HFFc6 (cell line): ENCODE measurements at regions not wholly inside any gene's neighbourhood (a gene's known extent, or its start where the extent isn't known, plus 50 kb on each side); places are given as distances from the start of the nearest gene placed in this dataset.

Experiments used
- DNase-seq: peaks from one replicate; pipeline ENCODE4 v3.0.0-alpha.2; 2018
- H3K27ac Mint-ChIP-seq: 2 replicates; pipeline ENCODE4 v1.8.0; 2020; ENCODE audit warnings: mild to moderate bottlenecking, mixed read lengths
- H3K27me3 Mint-ChIP-seq: 2 replicates; pipeline ENCODE4 v1.8.0; 2021; ENCODE audit warnings: mild to moderate bottlenecking, moderate library complexity, mixed read lengths; ENCODE audit not compliant: insufficient read depth
- H3K36me3 Mint-ChIP-seq: 2 replicates; pipeline ENCODE4 v1.8.0; 2021; ENCODE audit warnings: low read depth, mixed read lengths
- H3K4me1 Mint-ChIP-seq: 2 replicates; pipeline ENCODE4 v1.8.0; 2020; ENCODE audit warnings: low read depth, mixed read lengths
- H3K4me3 Mint-ChIP-seq: 2 replicates; pipeline ENCODE4 v1.8.0; 2020; ENCODE audit warnings: mild to moderate bottlenecking, moderate library complexity, mixed read lengths
- H3K9me3 Mint-ChIP-seq: 2 replicates; pipeline ENCODE4 v1.8.0; 2020; ENCODE audit warnings: mild to moderate bottlenecking, mixed read lengths
- CTCF ChIP-seq: fragments of 200-600 bp; sonication (generic); IDR thresholded peaks from 2 replicates; pipeline ENCODE4 v1.5.0; 2021; ENCODE audit warnings: antibody characterized with exemption, mild to moderate bottlenecking

DNA sequence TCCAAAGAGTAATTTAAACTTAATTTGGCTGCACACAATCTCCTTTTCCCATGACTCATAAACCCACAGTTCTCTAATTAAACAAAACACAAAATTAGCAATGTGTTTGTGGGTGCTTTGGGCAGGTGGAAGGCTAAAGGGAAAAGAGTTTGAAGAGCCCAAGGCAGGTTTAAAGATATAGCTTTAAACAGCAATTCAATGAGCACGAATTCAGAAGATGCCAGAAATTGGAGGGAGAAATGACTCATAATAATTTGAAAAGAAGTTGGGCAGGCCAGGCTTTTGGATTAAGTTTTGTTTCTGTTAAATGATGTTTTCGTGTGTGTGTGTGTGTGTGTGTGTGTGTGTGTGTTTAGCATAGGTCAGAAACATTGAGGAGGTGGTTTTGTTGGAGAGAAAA, 594.8 kb upstream of the ZEB2 start:
- Mint-ChIP-seq H3K27ac (no peak overlapping the region), H3K27me3 (no peaks in the 10 kb centered on the region), H3K36me3 (no peaks in the 10 kb centered on the region), H3K4me1 (peaks cover 42% of the 10 kb centered on the region), H3K4me3 (no peak overlapping the region), H3K9me3 (no peaks in the 10 kb centered on the region)
- no peak for DNase-seq
- no peak for TF ChIP-seq CTCF

DNA sequence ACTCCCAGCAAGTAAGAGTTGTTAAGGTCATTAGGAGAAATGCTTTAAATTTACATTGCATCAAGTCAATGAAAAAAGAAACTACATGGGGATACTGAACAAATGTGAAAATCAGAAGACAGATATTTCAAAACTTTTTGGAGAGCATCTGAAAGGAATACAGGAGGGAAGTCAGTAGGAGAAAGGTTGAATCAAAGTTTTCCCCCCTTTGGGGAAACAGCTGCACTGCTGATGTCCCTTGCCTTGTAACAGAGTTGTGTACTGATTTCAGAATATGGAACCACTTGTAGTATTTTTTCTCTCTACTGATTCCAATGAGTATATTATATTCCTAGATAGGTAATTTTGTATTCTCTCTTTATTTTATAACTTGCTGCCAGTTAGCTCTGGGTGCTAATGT, 592.5 kb upstream of the ZEB2 start:
- H3K4me1 Mint-ChIP-seq = peaks cover 47% of the 10 kb centered on the region
- H3K9me3 Mint-ChIP-seq = no peaks in the 10 kb centered on the region
- H3K27me3 Mint-ChIP-seq = no peaks in the 10 kb centered on the region
- TF ChIP-seq CTCF = no peak
- no peak overlapping the region for H3K27ac Mint-ChIP-seq
- no peak for DNase-seq
- no peaks in the 10 kb centered on the region for H3K36me3 Mint-ChIP-seq
- H3K4me3 Mint-ChIP-seq = no peak overlapping the region

DNA sequence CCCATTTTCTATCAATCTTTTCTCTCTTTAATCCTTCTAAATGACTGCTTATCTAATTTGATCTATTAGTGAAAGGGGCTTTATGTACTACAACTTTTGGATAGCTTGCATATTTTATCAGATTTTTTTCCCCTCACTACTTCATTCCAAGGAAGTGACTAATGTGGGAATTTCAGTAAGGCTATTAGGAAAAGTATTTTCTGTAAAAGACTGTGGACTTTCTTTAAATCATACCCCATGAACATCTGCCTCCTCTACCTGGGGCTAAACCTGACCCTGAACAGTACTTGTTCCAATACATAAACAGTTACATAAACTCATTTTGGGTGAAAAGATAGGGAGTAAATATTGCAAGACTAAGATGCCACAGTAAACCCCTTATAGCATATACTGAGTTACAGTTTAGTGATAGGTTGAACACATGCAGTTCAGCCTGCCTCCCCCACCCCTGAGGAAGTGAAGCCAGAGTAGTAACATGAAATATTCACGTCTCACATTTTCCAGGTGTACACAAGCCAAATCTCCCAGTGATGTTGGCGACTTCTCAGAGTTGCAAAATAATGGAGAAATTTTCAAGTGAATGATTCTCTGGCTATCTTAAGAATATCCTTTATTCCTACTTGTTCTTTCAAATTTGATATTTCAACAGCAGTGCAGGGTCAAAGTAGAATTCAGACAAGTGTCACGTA, 590.9 kb upstream of the ZEB2 start:
- Mint-ChIP-seq H3K27me3 (no peaks in the 10 kb centered on the region), H3K9me3 (no peaks in the 10 kb centered on the region), H3K4me1 (peaks cover 42% of the 10 kb centered on the region), H3K4me3 (peak overlapping the region; percentile 33; the same call in 1 of the 2 replicates), H3K36me3 (no peaks in the 10 kb centered on the region), H3K27ac (peak overlapping the region; percentile 52)
- no peak for DNase-seq
- no peak for TF ChIP-seq CTCF

DNA sequence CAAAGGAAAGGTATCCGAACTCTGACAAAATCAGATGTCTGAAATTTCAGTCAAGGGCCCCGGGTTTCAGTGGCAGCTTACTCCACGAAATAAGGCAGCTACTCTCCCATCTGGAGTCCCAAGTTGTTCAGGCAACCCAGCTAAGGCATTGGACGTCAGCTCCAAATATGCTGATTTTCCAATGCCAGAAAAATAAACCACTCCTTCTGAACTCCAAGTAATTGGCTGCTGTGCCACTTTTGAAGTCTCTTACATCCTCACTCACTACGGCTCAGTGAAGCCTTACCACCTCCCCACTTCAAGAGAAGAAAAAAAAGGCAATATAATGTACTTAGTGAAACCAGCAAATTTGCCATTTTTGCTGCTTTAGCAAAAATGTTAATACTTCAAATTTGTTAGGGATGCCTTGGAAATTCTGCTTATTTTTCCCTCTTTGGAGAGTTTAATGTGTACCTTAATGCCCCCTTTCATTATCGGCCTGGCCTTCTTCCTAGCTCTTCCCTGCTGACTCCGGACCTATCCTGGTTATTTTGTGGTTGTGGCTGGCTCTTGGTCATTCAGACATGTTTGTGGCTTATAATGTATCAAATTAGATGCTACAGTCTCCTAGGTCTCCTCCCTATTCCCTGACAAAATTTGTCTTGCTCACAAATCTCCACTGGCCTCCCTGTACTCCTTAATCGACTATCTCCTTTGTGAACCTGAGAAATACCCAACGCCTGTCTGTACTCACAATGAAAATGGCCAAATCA, 589.2 kb upstream of the ZEB2 start:
- H3K4me1 Mint-ChIP-seq = peaks cover 30% of the 10 kb centered on the region
- no peaks in the 10 kb centered on the region for H3K36me3 Mint-ChIP-seq
- no peak overlapping the region for H3K27ac Mint-ChIP-seq
- H3K4me3 Mint-ChIP-seq = no peak overlapping the region
- TF ChIP-seq CTCF = no peak
- DNase-seq = no peak
- H3K9me3 Mint-ChIP-seq = no peaks in the 10 kb centered on the region
- no peaks in the 10 kb centered on the region for H3K27me3 Mint-ChIP-seq

GRCh38 chr2:145108361-145108778, 588.5 kb upstream of the ZEB2 start:
- Mint-ChIP-seq H3K4me1 (peaks cover 30% of the 10 kb centered on the region), H3K4me3 (no peak overlapping the region), H3K27ac (no peak overlapping the region)

More at GRCh38 chr2:145108361-145108778, 588.5 kb upstream of the ZEB2 start:
- Mint-ChIP-seq H3K9me3 (no peaks in the 10 kb centered on the region), H3K27me3 (no peaks in the 10 kb centered on the region), H3K36me3 (no peaks in the 10 kb centered on the region)
- DNase-seq = no peak
- no peak for TF ChIP-seq CTCF
